ENCODE measurements at regions not wholly inside any gene's neighbourhood (a gene's known extent, or its start where the extent isn't known, plus 50 kb on each side); places are given as distances from the start of the nearest gene placed in this dataset.
"Not testable (repeated sequence)": the region's sequence is repeated elsewhere in the genome, so short reads cannot be mapped to it uniquely, and the experiment has no call there.

- no peak for DNase-seq (ENCODE audit: low spot score)
Measured at GRCh38 chr9:102728946-102729345, 266.2 kb upstream of the CYLC2 start.

- DNase-seq (ENCODE audit: low spot score): no peak
Measured at GRCh38 chr9:102714184-102714583, 280.9 kb upstream of the CYLC2 start.

DNA sequence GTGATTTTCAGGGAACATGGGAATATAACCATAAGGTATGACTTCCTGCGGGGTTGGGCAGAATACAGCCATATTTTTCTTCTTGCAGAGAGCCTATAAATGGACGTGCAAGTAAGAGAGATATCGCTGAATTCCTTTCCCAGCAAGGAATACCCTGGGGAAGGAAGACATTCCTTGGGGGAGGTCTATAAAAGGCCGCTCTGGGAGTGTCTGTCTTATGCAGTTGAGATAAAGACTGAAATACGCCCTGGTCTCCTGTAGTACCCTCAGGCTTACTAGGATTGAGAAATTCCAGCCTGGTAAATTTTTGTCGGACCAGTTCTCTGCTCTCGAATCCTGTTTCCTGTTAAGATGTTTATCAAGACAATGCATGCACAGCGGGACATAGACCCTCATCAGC lies 282.2 kb upstream of the CYLC2 start:
- DNase-seq (ENCODE audit: low spot score): not testable (repeated sequence)

- peak; percentile 64 for DNase-seq (ENCODE audit: low spot score)
Measured at GRCh38 chr9:102700936-102701335, 294.2 kb upstream of the CYLC2 start.

GRCh38 chr9:102669220-102669619 lies 325.9 kb upstream of the CYLC2 start:
- no peak for DNase-seq (ENCODE audit: low spot score)

- no peak for DNase-seq (ENCODE audit: low spot score)
Measured at GRCh38 chr9:102652471-102652870, 342.7 kb upstream of the CYLC2 start.

DNA sequence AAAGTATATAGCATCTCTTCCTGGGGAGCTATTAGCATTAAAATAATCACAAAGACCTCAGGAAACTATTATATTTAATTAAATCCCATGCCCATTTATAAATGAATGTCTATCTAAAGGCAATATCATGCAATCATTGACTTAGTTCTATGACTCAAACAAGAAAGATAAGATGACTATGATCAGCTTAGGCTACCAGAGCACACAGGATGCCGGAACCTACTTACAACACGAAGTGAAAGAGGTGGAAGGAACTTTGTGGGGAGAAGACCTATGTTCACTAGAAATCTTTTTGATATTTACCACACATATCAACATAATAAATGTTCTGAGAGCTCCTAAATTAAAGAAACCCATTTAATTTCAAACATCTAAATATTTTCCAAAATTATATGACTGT lies 344.2 kb upstream of the CYLC2 start:
- no peak for DNase-seq (ENCODE audit: low spot score)

DNA sequence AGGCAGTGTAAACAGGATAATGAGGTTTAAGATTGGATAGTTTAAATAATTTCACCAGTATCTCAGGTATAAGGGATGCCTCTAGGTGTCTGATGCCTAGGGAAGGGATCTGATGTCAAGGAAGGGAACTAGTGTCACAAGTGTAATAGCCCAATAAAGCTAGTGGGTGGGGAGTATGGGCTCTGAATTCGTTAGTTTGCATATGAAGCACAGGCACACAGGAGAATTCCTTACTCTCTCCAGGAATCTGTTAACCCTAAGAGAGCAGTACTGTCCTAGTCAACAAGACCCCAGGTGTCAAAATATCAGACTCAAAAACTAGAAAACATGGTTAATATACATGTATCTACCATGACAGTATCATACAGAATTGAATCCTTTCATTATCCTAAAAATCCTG lies 352.5 kb upstream of the CYLC2 start:
- no peak for DNase-seq (ENCODE audit: low spot score)

DNA sequence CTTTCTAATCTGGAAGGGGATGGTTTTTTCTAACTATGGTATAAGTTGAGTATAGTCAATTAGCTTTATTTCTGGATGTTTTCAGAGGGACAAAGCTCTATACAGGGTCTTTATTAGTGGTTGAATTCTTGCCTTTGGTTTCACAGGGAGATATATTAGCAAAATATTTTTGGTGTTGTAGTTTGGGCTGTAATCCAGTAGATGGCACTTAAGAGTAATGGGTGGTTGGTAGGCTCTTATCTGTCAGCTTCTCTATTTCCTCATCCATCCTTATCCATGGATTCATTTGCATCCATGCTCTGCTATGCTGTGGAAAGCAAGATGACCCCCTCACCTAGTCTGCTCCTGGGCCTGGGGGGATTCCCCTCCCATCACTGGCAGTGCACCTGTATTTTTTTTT lies 363.6 kb upstream of the CYLC2 start:
- peak; percentile 39 for DNase-seq (ENCODE audit: low spot score)

DNA sequence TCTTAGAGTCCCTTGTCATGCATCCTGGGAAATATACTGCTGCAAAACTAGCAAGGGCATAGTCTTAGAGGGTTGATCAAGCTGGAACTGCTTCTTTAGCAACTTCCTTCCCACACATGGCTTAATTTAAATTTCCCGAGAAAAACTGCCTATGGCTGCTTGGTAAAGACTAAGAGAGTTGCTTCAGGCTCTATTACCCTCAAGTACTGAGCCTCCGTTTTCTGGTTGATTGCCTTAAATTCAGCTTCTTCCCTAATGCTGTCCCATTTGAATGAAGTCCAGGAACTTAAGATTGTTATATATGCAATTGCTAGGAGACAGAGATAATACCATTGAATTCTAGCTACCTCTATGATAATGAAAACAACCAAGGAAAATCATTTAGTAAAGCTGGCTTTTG lies 385.7 kb upstream of the CYLC2 start:
- no peak for DNase-seq (ENCODE audit: low spot score)

DNA sequence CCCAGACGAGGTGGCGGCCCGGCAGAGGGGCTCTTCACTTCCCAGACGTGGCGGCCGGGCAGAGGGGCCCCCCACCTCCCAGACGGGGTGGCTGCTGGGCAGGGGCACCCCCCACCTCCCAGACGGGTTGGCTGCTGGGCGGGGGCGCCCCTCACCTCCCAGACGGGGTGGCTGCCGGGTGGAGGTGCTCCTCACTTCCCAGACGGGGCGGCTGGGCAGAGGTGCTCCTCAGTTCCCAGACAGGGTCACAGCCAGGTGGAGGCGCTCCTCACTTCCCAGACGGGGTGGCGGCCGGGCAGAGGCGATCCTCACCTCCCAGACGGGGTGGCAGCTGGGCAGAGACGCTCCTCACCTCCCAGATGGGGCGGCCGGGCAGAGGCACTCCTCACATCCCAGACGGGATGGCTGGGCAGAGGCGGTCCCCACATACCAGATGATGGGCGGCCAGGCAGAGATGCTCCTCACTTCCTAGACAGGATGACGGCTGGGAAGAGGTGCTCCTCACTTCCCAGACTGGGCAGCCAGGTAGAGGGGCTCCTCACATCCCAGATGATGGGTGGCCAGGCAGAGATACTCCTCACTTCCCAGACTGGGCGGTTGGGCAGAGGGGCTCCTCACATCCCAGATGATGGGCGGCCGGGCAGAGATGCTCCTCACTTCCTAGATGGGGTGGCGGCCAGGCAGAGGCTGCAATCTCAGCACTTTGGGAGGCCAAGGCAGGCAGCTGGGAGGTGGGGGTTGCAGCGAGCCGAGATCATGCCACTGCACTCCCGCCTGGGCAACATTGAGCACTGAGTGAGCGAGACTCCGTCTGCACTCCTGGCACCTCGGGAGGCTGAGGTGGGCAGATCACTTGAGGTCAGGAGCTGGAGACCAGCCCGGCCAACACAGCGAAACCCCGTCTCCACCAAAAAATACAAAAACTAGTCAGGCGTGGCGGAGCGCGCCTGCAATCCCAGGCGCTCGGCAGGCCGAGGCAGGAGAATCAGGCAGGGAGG lies 391.6 kb upstream of the CYLC2 start:
- DNase-seq (ENCODE audit: low spot score): not testable (repeated sequence)

DNA sequence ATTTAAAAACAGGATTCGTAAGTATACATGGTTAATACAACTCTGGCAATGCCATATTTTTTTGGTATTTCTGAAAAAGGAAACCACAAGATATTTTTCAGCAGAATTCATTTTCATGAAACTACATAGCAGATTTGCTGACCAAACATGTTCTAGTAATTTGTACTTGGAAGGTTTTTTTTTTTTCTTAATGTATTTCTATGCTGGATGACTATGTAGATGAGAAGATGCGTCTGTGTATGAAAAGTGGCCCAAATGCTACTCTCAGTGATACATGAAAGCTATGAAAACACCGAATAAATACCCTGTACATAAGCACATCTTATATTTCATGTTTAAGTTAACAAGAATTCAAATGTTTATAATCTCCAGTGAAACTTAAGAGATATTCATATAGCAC lies 400.9 kb upstream of the CYLC2 start:
- no peak for DNase-seq (ENCODE audit: low spot score)

- no peak for DNase-seq (ENCODE audit: low spot score)
Measured at GRCh38 chr9:102587281-102587680, 407.9 kb upstream of the CYLC2 start.

DNA sequence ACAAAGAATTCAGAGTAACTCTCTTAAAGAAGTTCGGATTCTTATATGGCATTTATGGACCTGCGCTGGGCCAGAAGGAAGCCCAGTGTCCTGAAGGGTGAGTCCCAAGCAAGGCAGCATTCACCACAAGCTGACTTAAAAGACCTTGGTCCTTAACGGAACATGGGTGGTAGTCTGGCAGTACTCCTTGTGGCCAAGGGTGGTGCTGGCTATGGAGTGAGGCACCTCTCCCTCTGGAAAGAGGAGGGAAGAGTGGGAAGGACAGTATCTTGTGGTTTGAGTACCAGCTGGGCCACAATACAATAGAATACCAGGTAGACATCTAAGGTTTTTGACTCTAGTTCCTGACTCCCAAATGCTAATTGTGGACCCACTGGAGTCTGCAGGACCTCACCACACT lies 425.7 kb upstream of the CYLC2 start:
- DNase-seq (ENCODE audit: low spot score): no peak

GRCh38 chr9:102551346-102551745 lies 443.8 kb upstream of the CYLC2 start:
- no peak for DNase-seq (ENCODE audit: low spot score)

DNA sequence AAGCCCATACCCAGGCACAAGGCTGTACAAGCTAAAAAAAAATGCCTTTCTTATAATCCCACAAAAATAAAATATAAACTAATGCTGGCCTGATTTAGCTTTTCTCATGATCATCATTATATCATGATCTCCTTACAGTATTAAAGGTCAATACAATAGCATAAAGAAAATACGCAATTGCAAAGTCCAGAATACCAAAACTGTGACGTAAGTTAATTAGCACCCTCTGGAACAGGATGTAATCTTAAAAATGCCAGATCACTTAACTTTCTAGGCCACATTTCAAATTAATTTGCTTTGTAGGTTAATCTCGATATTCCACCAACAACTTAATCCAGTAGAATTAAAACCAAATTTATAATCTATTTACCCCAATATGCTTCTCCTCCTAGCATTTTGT lies 444.2 kb upstream of the CYLC2 start:
- DNase-seq (ENCODE audit: low spot score): no peak

GRCh38 chr9:102550266-102550665 lies 444.9 kb upstream of the CYLC2 start:
- DNase-seq (ENCODE audit: low spot score): no peak

DNA sequence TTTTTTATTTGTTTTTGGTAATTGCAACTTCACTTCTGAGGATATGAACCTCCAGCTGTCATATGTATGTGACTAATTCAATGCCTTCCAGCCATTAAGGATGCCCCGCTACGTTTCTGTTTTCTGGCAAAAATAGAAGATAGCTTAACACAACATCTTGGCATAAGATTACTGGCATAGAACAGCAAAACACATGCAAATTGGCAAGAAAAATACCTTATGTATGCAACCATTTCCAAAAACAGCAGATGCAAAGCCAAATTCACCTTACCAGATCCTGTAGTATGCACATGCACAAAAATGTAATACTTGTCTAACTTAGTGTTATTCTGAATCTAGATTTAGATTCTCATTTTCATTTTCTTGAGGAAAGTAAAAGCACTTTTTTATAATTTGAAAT lies 461.1 kb upstream of the CYLC2 start:
- DNase-seq (ENCODE audit: low spot score): no peak

GRCh38 chr9:102521097-102521755 lies 473.9 kb upstream of the CYLC2 start:
- DNase-seq (ENCODE audit: low spot score): peak; percentile 89

- no peak for DNase-seq (ENCODE audit: low spot score)
Measured at GRCh38 chr9:102519423-102519822, 475.7 kb upstream of the CYLC2 start.

- no peak for DNase-seq (ENCODE audit: low spot score)
Measured at GRCh38 chr9:102518324-102518723, 476.8 kb upstream of the CYLC2 start.

GRCh38 chr9:102514541-102514940 lies 480.6 kb upstream of the CYLC2 start:
- no peak for DNase-seq (ENCODE audit: low spot score)

DNA sequence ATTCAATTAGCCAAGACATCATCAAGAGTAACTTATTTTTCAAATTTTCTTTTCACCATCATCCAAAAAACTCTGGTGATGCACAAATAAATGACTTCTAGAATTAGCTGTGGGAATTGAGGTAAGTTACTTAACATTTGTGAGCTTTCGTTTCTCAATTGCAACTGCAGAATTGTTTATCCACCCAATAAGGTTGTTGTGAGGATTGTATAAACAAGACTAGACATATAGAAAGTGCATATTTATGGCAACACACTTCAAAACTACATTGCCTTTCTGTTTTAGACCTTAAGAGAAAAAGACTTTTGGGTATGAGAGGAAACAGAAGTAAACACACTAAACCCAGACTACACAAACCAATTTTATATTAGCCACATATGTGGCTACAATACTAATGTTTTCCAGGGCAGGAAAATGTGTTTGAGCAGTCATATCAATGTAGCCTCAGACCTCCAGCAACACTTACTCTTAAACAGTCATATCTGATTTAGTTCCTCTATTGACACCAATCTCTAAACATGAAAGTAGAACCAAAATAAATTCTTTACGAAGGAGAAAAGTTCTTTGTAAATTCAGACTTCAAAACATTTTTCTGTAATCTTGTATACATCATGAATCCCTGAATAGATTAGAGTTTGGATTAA lies 488.0 kb upstream of the CYLC2 start:
- no peak for DNase-seq (ENCODE audit: low spot score)
